OCI-LY7 (cell line): ENCODE measurements at regions not wholly inside any gene's neighbourhood (a gene's known extent, or its start where the extent isn't known, plus 50 kb on each side); places are given as distances from the start of the nearest gene placed in this dataset.

ENCODE experiments used
- CTCF ChIP-seq: fragments of 200-600 bp; sonication (generic); conservative IDR thresholded peaks from 2 replicates; pipeline ENCODE4 v1.5.1; 2014; ENCODE audit warnings: mild to moderate bottlenecking, antibody characterized with exemption, low read length, moderate library complexity, mixed read lengths
- EZH2phosphoT487 ChIP-seq: fragments of 200-600 bp; sonication (generic); IDR thresholded peaks from 2 replicates; pipeline ENCODE4 v1.6.1; 2018; ENCODE audit warnings: low read depth, borderline replicate concordance, mild to moderate bottlenecking, mixed run types, antibody characterized with exemption, low read length, moderate library complexity, mixed read lengths

- TF ChIP-seq CTCF (no peak), EZH2phosphoT487 (no peak)
Measured at GRCh38 chr13:21850013-21851006, 179.4 kb downstream of the FGF9 start.
